GM20000 (cell line): ENCODE measurements at regions not wholly inside any gene's neighbourhood (a gene's known extent, or its start where the extent isn't known, plus 50 kb on each side); places are given as distances from the start of the nearest gene placed in this dataset.

Experiments used
- DNase-seq: peaks from one replicate; pipeline ENCODE4 v3.0.0; 2012; ENCODE audit warnings: low spot score
- TF ChIP-seq, protein P1 (sequence below): IDR thresholded peaks from 2 replicates; pipeline ENCODE4 v1.5.1; 2012; ENCODE audit warnings: mild to moderate bottlenecking, control low read depth; ENCODE audit errors: extremely low read depth, missing control alignments

DNA sequence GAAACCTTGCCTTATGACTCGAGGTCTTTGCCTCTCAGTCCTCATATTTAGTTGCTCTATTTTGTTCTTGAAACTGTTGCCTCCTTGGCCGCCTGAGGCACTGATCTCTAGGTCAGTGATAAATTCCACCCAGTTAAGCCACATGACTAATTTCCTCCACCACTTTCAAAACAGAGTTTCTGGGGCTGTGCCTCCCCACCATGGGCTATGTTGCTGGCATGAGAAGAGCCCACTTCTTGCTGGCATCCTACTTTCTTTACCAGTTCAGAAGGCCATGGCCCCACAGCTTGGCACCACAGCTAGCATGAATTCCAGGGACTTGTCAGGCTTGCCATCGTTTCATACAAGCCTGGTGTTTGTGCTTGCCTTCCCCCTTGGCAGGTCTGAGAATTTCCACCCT lies 361.4 kb upstream of the JAG1 start:
- no peak for DNase-seq
- TF ChIP-seq, protein P1, sequence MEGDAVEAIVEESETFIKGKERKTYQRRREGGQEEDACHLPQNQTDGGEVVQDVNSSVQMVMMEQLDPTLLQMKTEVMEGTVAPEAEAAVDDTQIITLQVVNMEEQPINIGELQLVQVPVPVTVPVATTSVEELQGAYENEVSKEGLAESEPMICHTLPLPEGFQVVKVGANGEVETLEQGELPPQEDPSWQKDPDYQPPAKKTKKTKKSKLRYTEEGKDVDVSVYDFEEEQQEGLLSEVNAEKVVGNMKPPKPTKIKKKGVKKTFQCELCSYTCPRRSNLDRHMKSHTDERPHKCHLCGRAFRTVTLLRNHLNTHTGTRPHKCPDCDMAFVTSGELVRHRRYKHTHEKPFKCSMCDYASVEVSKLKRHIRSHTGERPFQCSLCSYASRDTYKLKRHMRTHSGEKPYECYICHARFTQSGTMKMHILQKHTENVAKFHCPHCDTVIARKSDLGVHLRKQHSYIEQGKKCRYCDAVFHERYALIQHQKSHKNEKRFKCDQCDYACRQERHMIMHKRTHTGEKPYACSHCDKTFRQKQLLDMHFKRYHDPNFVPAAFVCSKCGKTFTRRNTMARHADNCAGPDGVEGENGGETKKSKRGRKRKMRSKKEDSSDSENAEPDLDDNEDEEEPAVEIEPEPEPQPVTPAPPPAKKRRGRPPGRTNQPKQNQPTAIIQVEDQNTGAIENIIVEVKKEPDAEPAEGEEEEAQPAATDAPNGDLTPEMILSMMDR = no peak

DNA sequence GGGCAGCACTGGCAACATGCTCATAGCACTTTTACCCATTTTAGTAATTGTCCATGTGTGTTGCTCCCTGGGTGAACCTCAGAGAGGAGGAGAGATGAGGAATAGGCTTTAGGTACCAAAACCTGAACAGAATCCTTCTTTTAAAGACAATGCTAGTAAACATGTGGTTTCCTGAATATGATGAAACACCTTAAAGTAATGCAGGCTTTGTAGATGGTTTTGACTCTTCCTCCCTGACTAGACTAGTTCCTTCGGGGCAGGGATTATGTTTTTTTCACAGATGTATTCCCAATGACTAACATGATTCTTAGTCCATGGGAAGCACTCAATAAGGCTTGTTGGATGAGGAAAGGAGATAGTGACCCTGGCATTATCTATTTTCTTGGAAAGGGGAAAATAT lies 367.6 kb upstream of the JAG1 start:
- TF ChIP-seq, protein P1 = no peak

DNA sequence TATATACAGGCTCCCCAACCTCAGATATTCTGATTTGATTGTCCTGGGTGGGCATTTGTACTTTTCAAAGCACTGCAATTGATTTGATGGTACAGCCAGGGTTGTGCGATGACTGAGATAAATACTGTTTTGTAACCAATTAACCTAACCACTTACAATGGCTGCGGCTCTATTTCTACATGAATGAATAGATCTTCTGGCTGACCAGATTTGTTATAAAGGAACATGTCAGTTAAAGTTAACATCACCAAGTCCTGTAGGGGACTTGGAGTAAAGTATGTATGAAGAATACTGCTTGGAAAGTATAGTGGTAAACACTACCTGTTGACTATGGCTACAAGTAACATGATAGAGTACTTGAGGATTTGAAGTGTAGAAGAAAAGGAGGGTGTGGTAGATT lies 369.2 kb upstream of the JAG1 start:
- TF ChIP-seq, protein P1 = no peak

More for the DNA sequence above, 367.6 kb upstream of the JAG1 start:
- DNase-seq = no peak

DNA sequence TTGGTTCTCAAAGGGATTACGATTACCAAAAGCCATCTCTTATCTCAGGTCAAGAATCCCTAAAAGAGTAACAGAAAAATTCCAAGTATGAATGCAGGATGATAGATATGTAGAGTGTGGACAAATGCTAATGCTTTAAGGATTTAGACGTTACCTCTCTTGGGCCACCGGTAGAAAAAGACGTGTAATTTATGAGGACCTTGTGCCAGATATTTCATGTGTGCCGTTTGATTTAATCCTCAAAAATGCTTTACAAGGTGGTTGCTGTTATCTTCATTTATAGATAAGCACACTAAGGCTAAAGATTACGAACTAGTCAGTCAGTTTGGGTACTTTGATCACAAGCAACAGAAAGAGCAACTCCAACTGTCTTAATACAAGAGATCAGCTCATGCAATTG lies 370.8 kb upstream of the JAG1 start:
- TF ChIP-seq, protein P1 = no peak

More for the DNA sequence above, 369.2 kb upstream of the JAG1 start:
- no peak for DNase-seq

DNA sequence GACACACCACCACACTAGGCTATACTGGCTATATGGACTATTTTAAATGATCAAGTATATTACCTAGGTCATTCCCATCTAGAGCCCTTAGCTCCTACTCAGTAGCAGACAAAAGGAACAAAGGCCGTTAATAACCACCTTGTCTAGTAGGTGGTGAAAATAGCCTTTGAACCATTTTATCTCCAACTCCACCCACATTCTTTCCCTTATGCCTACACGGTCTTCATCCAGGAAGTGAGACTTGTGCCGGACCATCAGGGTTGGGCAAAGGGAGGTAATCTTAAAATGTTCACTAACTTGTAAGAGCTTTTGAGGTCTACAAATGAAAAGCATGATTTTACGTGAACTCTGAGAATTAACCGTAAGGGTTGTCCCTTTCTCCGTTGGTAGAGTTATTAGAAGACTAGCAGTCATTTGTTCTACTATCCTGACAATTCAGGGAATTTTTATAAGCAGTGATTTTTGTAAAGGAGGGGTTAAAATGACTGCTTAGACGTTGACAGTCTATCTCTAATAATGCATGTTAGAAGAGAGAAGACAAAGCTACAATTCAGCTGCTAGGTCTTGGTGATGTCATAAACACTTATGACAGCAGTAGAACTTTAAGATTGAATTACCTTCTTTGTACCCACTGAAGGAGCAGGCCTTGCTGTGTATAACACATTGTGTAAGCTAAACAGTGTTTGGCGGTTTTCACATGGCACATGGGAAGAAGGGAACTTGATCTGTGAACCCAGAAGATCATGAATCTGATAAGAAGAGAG lies 371.8 kb upstream of the JAG1 start:
- no peak for DNase-seq
- TF ChIP-seq, protein P1 = no peak

More for the DNA sequence above, 370.8 kb upstream of the JAG1 start:
- DNase-seq = no peak

DNA sequence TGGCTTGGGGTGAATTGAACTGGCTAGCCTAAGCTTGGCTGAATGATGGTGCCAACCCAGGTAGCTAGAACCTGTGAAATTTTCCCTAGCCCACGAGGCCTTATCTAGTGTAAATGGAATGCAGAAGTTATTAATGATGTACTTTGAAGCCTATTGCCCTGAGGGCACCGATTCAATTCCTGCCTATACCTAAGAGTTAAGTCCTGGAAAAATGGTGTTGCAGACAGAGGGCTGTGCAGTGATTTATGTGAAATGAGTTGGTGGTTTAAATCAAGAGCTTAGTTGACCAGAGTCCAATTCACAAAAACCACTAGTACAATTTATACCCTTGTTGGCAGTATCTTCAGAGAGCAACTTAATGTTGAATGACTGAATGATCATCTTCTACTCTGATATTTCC lies 373.8 kb upstream of the JAG1 start:
- TF ChIP-seq, protein P1 = no peak
- DNase-seq = no peak

DNA sequence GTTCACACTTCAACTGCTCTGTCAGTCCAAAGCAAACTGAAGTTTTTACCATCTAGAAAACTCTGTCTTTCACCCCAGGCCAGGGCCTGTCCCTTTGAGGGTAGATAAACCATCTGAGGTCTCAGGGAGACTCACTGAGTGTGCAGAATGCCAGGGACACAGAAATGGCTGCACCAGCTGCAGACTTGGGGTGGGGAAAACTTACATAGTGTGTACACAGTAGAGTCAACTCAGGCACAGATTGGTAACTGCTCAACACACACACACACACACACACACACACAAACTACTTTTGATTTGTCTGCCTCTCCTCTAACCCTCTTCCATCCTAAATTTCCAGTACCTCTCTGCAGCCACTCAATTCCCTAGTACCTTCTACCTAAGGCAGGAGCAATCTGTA lies 374.9 kb upstream of the JAG1 start:
- TF ChIP-seq, protein P1 = no peak
- no peak for DNase-seq
